ENCODE measurements at regions not wholly inside any gene's neighbourhood (a gene's known extent, or its start where the extent isn't known, plus 50 kb on each side); places are given as distances from the start of the nearest gene placed in this dataset.

DNA sequence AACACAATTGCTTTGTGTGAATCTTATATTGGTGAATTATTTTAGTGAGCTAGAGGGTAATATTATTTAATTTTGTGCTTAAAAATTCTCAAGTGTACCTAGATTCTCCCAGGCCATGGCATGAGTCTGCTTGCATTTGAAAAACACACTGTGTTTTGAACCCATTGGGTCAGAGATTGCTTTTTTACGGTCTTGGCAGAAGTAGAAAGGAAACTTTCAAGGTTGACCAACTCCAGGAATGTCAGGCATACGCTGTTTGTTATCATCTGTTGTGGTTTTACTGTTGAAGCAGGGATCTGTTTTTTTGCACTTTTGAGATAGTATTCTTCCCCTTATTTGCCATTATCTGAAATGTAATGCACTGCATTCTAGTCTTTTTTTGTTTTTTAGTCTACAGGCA lies 377.4 kb downstream of the RPRM start:
- ChIA-PET CTCF (no interaction called here), POLR2A (no interaction called here)
- Mint-ChIP-seq H3K27me3 (no peaks in the 10 kb centered on the region), H3K9me3 (no peaks in the 10 kb centered on the region), H3K4me3 (no peak overlapping the region), H3K36me3 (ENCODE audit: low read depth) (no peaks in the 10 kb centered on the region), H3K27ac (no peak overlapping the region), H3K4me1 (ENCODE audit: low read depth) (no peaks in the 10 kb centered on the region)
- no peak for ATAC-seq
- intact Hi-C loops (cut with micrococcal nuclease): no loop called here
- DNase-seq: no peak
- TF ChIP-seq, protein P1, sequence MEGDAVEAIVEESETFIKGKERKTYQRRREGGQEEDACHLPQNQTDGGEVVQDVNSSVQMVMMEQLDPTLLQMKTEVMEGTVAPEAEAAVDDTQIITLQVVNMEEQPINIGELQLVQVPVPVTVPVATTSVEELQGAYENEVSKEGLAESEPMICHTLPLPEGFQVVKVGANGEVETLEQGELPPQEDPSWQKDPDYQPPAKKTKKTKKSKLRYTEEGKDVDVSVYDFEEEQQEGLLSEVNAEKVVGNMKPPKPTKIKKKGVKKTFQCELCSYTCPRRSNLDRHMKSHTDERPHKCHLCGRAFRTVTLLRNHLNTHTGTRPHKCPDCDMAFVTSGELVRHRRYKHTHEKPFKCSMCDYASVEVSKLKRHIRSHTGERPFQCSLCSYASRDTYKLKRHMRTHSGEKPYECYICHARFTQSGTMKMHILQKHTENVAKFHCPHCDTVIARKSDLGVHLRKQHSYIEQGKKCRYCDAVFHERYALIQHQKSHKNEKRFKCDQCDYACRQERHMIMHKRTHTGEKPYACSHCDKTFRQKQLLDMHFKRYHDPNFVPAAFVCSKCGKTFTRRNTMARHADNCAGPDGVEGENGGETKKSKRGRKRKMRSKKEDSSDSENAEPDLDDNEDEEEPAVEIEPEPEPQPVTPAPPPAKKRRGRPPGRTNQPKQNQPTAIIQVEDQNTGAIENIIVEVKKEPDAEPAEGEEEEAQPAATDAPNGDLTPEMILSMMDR (IDR thresholded peaks at IDR 0.05): no peak

DNA sequence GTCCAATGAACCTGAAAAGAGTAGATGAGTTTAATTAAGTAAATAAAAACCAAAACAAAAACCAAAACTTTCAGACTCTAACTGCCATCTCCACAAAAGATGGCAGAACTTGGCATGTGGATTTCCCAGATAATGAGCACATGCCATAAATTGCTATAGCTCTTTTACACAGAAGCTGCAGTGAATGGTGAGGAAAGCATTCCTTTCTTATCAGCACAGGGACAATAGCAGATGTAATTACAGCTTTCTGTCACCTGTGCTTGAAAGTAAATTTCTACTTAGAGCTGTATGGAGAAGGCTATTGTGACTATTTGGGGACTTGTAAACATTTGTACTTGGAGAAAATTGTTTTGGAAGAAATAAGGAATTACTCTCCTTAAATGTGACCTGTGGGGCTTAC lies 378.4 kb downstream of the RPRM start:
- TF ChIP-seq, protein P1 (IDR thresholded peaks at IDR 0.05): no peak

DNA sequence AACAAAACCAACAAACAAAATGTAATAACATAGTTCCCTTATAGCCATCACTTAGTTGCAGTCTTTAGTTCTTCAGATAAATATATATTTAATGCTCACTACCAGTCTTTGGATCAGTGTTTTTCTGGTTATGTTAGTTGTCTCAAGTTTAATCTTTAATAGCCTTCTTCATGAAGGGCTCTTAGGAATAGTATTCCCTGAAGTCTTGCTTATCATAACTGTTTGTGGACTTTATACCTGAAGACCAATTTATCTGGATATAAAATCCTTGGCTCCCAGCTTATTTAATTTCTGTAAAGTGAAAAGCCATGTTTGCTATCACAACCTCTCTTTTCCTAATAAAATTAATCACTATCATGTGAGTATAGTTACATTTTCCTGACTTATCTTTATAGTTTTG lies 379.7 kb downstream of the ARL6IP6 start:
- H3K27ac Mint-ChIP-seq: no peak overlapping the region
- H3K27me3 Mint-ChIP-seq: no peaks in the 10 kb centered on the region
- TF ChIP-seq, protein P1 (IDR thresholded peaks at IDR 0.05): no peak
- POLR2A ChIA-PET: no interaction called here
- H3K4me1 Mint-ChIP-seq (ENCODE audit: low read depth): no peaks in the 10 kb centered on the region
- CTCF ChIA-PET: no interaction called here
- H3K9me3 Mint-ChIP-seq: no peaks in the 10 kb centered on the region
- DNase-seq: no peak
- ATAC-seq: no peak
- intact Hi-C loops (cut with micrococcal nuclease): no loop called here
- no peak overlapping the region for H3K4me3 Mint-ChIP-seq
- H3K36me3 Mint-ChIP-seq (ENCODE audit: low read depth): no peaks in the 10 kb centered on the region

More for the DNA sequence above, 378.4 kb downstream of the RPRM start:
- ATAC-seq (no peak), DNase-seq (no peak)
- Mint-ChIP-seq H3K4me1 (ENCODE audit: low read depth) (no peaks in the 10 kb centered on the region), H3K36me3 (ENCODE audit: low read depth) (no peaks in the 10 kb centered on the region), H3K27ac (no peak overlapping the region), H3K4me3 (no peak overlapping the region), H3K9me3 (no peaks in the 10 kb centered on the region), H3K27me3 (no peaks in the 10 kb centered on the region)
- ChIA-PET POLR2A (no interaction called here), CTCF (interaction anchor here (1.4 kb wide), 1 partner anchor 419 kb away, joined by 3 read pairs; no protein-coding TSS in a partner anchor)
- intact Hi-C loops (cut with micrococcal nuclease): no loop called here

DNA sequence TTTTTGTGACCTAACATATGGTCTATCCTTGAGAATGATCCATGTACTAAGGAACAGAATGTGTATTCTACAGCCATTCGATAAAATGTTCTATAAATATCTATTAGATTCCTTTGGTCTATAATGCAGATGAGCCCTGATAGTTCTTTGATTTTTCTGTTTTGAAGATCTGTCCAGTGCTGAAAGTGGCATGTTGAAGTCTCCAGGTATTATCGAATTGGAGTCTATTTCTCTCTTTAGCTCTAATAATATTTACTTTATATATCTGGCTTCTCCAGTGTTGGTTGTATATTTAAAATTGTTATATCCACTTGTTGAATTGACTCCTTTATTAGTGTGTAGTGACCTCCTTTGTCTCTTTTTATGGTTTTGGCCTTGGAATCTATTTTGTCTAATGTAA lies 377.9 kb downstream of the ARL6IP6 start:
- Mint-ChIP-seq H3K4me1 (ENCODE audit: low read depth) (no peaks in the 10 kb centered on the region), H3K9me3 (no peaks in the 10 kb centered on the region), H3K27me3 (no peaks in the 10 kb centered on the region), H3K36me3 (ENCODE audit: low read depth) (no peaks in the 10 kb centered on the region), H3K27ac (no peak overlapping the region), H3K4me3 (no peak overlapping the region)
- intact Hi-C loops (cut with micrococcal nuclease): no loop called here
- ATAC-seq (no peak), DNase-seq (no peak)
- TF ChIP-seq, protein P1 (IDR thresholded peaks at IDR 0.05): no peak
- POLR2A ChIA-PET: no interaction called here
- CTCF ChIA-PET: no interaction called here

DNA sequence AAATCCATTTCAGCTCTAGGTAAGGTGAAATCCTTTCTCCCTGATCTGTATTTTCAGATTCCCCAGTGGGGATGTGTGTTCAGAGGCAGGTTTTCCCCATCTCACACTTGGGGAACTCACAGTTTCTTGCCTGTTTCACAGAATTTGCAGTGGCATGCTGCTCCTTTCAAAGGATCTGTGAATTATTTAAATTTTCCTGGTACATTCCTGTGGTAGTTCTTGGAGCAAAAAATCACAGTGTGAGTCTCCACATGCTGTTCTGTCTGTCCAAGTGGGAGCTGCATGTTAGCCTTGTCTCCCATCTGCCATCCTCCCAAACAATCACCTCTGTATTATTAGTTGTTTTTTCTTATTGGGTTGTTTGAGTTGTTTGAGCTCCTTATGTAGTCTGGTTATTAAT lies 372.9 kb downstream of the ARL6IP6 start:
- H3K27ac Mint-ChIP-seq: no peak overlapping the region
- no peaks in the 10 kb centered on the region for H3K4me1 Mint-ChIP-seq (ENCODE audit: low read depth)
- ATAC-seq (no peak), DNase-seq (no peak)
- H3K9me3 Mint-ChIP-seq: no peaks in the 10 kb centered on the region
- H3K27me3 Mint-ChIP-seq: no peaks in the 10 kb centered on the region
- ChIA-PET CTCF (no interaction called here), POLR2A (no interaction called here)
- intact Hi-C loops (cut with micrococcal nuclease): no loop called here
- H3K36me3 Mint-ChIP-seq (ENCODE audit: low read depth): no peaks in the 10 kb centered on the region
- no peak overlapping the region for H3K4me3 Mint-ChIP-seq
- TF ChIP-seq, protein P1 (IDR thresholded peaks at IDR 0.05): no peak
